Nephron progenitor cell (in vitro differentiated cells): ENCODE measurements at regions not wholly inside any gene's neighbourhood (a gene's known extent, or its start where the extent isn't known, plus 50 kb on each side); places are given as distances from the start of the nearest gene placed in this dataset.

ENCODE experiments used
- DNase-seq: peaks from one replicate; pipeline ENCODE4 v3.0.0; 2021
- H3K27ac Mint-ChIP-seq: 2 replicates; pipeline ENCODE4 v1.8.0; 2021; ENCODE audit warnings: mild to moderate bottlenecking, moderate library complexity, mixed read lengths
- H3K27me3 Mint-ChIP-seq: 2 replicates; pipeline ENCODE4 v1.8.0; 2021; ENCODE audit warnings: mild to moderate bottlenecking, low read depth, mixed read lengths; ENCODE audit not compliant: poor library complexity
- H3K36me3 Mint-ChIP-seq: 2 replicates; pipeline ENCODE4 v1.8.0; 2021; ENCODE audit warnings: low read depth, mixed read lengths
- H3K4me1 Mint-ChIP-seq: 2 replicates; pipeline ENCODE4 v1.8.0; 2021; ENCODE audit warnings: mixed read lengths
- H3K4me3 Mint-ChIP-seq: 2 replicates; pipeline ENCODE4 v1.8.0; 2021; ENCODE audit warnings: mild to moderate bottlenecking, moderate library complexity, mixed read lengths
- H3K9me3 Mint-ChIP-seq: 2 replicates; pipeline ENCODE4 v1.8.0; 2021; ENCODE audit warnings: mild to moderate bottlenecking, moderate library complexity, mixed read lengths
- TF ChIP-seq, protein P1 (sequence below): fragments of 200-600 bp; sonication (generic); IDR thresholded peaks from 2 replicates; pipeline ENCODE4 v1.5.0; 2021; ENCODE audit warnings: antibody characterized with exemption

DNA sequence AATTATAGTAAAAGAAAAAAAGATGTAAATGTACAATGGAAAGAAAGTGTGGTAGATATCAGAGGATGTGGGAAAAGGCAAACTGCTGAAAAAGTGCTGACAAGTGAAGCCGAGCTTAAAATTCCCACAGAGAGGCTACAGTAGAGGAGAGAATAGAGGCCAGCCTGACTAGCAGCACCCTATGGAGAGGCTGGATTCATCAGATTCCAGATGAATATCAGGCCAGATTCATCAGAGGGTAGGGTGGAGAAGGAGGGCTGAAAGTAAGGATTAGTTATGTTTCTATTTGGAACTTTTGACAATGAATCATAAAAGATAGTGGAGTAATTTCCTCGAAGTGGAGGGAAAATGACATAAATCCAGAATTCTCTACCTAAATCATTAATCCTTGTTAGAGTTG lies 60.4 kb upstream of the NEK7 start:
- TF ChIP-seq, protein P1, sequence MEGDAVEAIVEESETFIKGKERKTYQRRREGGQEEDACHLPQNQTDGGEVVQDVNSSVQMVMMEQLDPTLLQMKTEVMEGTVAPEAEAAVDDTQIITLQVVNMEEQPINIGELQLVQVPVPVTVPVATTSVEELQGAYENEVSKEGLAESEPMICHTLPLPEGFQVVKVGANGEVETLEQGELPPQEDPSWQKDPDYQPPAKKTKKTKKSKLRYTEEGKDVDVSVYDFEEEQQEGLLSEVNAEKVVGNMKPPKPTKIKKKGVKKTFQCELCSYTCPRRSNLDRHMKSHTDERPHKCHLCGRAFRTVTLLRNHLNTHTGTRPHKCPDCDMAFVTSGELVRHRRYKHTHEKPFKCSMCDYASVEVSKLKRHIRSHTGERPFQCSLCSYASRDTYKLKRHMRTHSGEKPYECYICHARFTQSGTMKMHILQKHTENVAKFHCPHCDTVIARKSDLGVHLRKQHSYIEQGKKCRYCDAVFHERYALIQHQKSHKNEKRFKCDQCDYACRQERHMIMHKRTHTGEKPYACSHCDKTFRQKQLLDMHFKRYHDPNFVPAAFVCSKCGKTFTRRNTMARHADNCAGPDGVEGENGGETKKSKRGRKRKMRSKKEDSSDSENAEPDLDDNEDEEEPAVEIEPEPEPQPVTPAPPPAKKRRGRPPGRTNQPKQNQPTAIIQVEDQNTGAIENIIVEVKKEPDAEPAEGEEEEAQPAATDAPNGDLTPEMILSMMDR = no peak
- Mint-ChIP-seq H3K9me3 (no peaks in the 10 kb centered on the region), H3K4me3 (no peak overlapping the region), H3K27ac (no peak overlapping the region), H3K36me3 (no peaks in the 10 kb centered on the region), H3K4me1 (no peaks in the 10 kb centered on the region), H3K27me3 (no peaks in the 10 kb centered on the region)
- DNase-seq = no peak

DNA sequence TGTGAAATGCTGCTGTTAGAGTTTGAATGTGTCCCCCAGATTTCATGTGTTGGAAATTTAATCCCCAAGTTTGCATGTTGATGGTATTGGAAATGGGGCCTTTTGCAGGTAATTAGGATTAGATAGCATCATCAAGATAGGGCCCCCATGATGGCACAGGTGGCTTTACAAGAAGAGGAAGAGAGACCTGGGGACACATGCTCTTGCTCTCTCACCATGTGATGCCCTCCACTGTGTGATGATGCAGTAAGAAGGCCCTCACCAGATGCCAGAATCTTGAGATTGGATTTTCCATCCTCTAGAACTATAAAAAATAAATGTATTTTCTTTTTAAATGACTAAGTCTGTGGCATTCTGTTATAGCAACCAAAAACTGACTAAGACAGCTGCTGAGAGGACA lies 57.0 kb upstream of the NEK7 start:
- Mint-ChIP-seq H3K9me3 (no peaks in the 10 kb centered on the region), H3K36me3 (no peaks in the 10 kb centered on the region), H3K27ac (no peak overlapping the region), H3K27me3 (no peaks in the 10 kb centered on the region), H3K4me1 (no peaks in the 10 kb centered on the region), H3K4me3 (no peak overlapping the region)
- DNase-seq = no peak
- TF ChIP-seq, protein P1 = no peak

DNA sequence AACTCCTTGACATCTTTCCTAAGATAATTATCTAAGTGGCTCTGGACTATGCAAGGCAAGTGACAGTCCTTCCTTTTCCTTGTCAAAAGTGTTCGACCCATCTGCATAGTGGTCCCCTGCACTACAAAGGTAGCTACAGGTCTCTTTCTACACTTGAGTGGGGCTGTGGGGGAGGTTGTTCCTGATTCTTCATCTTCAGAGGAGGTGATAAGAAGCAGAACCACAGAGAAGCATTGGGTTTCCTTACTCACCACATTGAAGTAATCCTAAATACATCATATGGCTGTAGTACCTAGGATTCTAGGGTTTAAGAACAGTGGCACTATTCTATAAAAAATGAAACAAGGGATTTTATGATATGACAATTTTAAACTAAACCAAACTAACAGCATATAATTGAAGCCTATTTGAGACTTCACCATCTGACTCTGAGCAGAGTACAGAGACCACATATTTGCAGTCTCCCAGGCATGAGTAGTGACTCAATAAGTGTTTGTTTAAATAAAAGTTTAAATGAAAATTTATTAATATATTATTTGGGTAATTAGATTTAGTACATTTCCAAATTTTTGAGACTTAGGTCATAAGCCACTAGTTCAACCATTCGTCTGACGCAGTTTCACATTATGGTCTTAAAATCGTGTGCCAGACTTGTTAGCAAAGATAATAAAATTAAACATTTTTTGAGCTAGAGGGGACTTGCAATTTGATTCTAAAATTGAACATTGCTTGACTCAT lies 54.9 kb upstream of the NEK7 start:
- Mint-ChIP-seq H3K27ac (no peak overlapping the region), H3K27me3 (no peaks in the 10 kb centered on the region), H3K4me1 (no peaks in the 10 kb centered on the region), H3K4me3 (no peak overlapping the region), H3K9me3 (no peaks in the 10 kb centered on the region), H3K36me3 (no peaks in the 10 kb centered on the region)
- TF ChIP-seq, protein P1 = no peak
- DNase-seq = no peak

DNA sequence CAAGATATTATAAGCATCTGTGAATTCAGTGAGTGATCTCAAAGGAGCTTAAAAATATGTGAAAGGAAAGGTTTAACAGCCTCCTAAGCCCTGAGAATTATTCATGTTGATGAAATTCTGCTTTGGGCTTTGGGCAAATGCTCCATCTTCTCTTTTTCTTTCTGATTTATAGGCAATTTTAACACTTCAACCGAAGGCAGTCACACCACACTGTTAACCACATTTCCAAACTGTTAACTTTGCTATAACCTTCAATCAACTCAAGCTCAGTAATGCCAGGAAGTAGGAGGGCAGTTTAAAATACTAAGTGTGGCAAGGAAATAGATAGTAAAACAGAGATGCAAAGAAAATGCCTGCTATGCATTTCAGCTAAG lies 54.4 kb upstream of the NEK7 start:
- H3K27me3 Mint-ChIP-seq = no peaks in the 10 kb centered on the region
- DNase-seq = no peak
- no peak overlapping the region for H3K27ac Mint-ChIP-seq
- H3K4me1 Mint-ChIP-seq = no peaks in the 10 kb centered on the region
- H3K4me3 Mint-ChIP-seq = no peak overlapping the region
- TF ChIP-seq, protein P1 = no peak
- H3K9me3 Mint-ChIP-seq = no peaks in the 10 kb centered on the region
- no peaks in the 10 kb centered on the region for H3K36me3 Mint-ChIP-seq

DNA sequence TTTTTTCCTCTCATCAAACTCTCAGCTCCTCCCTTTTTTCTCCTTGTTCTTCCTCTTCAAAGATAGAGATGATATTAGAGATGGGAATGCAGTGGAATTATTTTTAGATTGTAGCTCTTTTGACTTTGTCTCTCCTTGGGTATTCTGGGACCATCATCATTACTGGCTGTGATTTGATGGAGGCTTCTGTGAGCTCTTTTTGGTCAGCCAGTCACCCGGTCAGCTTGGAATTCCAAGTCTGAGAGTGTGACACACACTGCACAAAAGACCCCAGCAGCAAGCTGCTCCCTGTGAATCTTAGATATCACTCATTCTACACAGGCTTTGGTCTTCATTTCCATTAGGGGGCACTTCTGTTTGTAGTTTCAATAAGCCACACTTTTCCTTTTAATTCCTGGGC lies 51.6 kb upstream of the NEK7 start:
- H3K9me3 Mint-ChIP-seq = no peaks in the 10 kb centered on the region
- TF ChIP-seq, protein P1 = no peak
- H3K36me3 Mint-ChIP-seq = no peaks in the 10 kb centered on the region
- no peaks in the 10 kb centered on the region for H3K4me1 Mint-ChIP-seq
- peak overlapping the region; percentile 50 for H3K27ac Mint-ChIP-seq
- no peak overlapping the region for H3K4me3 Mint-ChIP-seq
- DNase-seq = no peak
- no peaks in the 10 kb centered on the region for H3K27me3 Mint-ChIP-seq

DNA sequence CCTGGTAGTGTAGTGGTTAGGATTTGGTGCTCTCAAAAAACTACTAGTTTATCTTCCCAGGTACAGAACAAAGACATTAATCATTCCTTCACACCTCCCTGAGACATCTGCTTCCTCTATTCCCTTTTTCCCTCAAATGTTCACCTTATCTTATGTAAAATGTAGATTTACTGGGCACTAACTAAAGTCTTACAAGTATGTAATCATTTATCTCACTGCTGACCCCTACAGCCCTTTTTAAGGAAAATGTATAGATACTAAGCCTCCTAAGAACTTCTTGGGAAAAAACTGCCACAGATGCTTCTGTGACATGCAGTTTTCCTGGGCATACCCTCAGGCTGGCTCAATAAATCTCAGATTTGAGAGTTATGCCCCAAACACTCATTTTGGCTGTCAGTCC lies 50.8 kb upstream of the NEK7 start:
- H3K4me1 Mint-ChIP-seq = no peaks in the 10 kb centered on the region
- no peak overlapping the region for H3K4me3 Mint-ChIP-seq
- DNase-seq = no peak
- H3K36me3 Mint-ChIP-seq = no peaks in the 10 kb centered on the region
- TF ChIP-seq, protein P1 = no peak
- H3K27me3 Mint-ChIP-seq = no peaks in the 10 kb centered on the region
- H3K9me3 Mint-ChIP-seq = no peaks in the 10 kb centered on the region
- no peak overlapping the region for H3K27ac Mint-ChIP-seq
